Fibroblast of lung (primary cell): ENCODE measurements at regions not wholly inside any gene's neighbourhood (a gene's known extent, or its start where the extent isn't known, plus 50 kb on each side); places are given as distances from the start of the nearest gene placed in this dataset.
"Not testable (repeated sequence)": the region's sequence is repeated elsewhere in the genome, so short reads cannot be mapped to it uniquely, and the experiment has no call there.

Experiments
- DNase-seq, 2 donors: peaks; one replicate each; pipeline versions ENCODE4 v3.0.0 to v3.0.0-alpha.2; 2010; ENCODE audit warnings: low read depth in 2 of 2
- H2AFZ ChIP-seq: 2 replicates; pipeline ENCODE4 v1.5.1; 2012; ENCODE audit warnings: low read length, control low read depth, inconsistent platforms
- H3K27ac ChIP-seq: 2 replicates; pipeline ENCODE4 v1.5.1; 2011; ENCODE audit warnings: low read length, control low read depth; ENCODE audit not compliant: insufficient read depth
- H3K27me3 ChIP-seq: 2 replicates; pipeline ENCODE4 v1.5.1; 2011; ENCODE audit warnings: mild to moderate bottlenecking, low read length; ENCODE audit not compliant: control insufficient read depth, insufficient read depth
- H3K36me3 ChIP-seq: 2 replicates; pipeline ENCODE4 v1.5.1; 2011; ENCODE audit warnings: low read length; ENCODE audit not compliant: control insufficient read depth, insufficient read depth
- H3K4me1 ChIP-seq: 2 replicates; pipeline ENCODE4 v1.5.1; 2011; ENCODE audit warnings: low read length; ENCODE audit not compliant: control insufficient read depth, insufficient read depth; ENCODE audit errors: extremely low read depth
- H3K4me2 ChIP-seq: 2 replicates; pipeline ENCODE4 v1.5.1; 2011; ENCODE audit warnings: low read length, control low read depth; ENCODE audit not compliant: insufficient read depth; ENCODE audit errors: extremely low read depth
- H3K4me3 ChIP-seq, 4 experiments: fragments of 200-600 bp in 1 of 4; sonication (generic) in 1 of 4; replicated peaks in 1 of 4; 2 replicates each; pipeline ENCODE4 v1.5.1; 2011 to 2016; ENCODE audit warnings: low read length in 4 of 4, low read depth in 3 of 4, mild to moderate bottlenecking in 3 of 4, control low read depth in 2 of 4, inconsistent platforms in 1 of 4, mixed read lengths in 1 of 4; ENCODE audit not compliant: insufficient read depth in 1 of 4; ENCODE audit errors: control extremely low read depth in 1 of 4
- H3K79me2 ChIP-seq: 2 replicates; pipeline ENCODE4 v1.5.1; 2012; ENCODE audit warnings: mild to moderate bottlenecking, low read length, inconsistent platforms; ENCODE audit not compliant: control insufficient read depth, insufficient read depth
- H3K9ac ChIP-seq: 2 replicates; pipeline ENCODE4 v1.5.1; 2011; ENCODE audit warnings: mild to moderate bottlenecking, low read length, control low read depth; ENCODE audit not compliant: insufficient read depth
- H3K9me3 ChIP-seq: 2 replicates; pipeline ENCODE4 v1.5.1; 2012; ENCODE audit warnings: low read depth, low read length; ENCODE audit not compliant: control insufficient read depth, insufficient read depth
- H4K20me1 ChIP-seq: 2 replicates; pipeline ENCODE4 v1.5.1; 2011; ENCODE audit warnings: low read length; ENCODE audit not compliant: control insufficient read depth, insufficient read depth; ENCODE audit errors: extremely low read depth
- EZH2 ChIP-seq: IDR thresholded peaks from 2 replicates; pipeline ENCODE4 v1.5.1; 2012; ENCODE audit warnings: low read length, control low read depth, mild to moderate bottlenecking; ENCODE audit errors: missing control alignments
- TF ChIP-seq, protein P1 (sequence below), 2 donors: IDR thresholded peaks in 1 of 2; conservative IDR thresholded peaks in 1 of 2; 1 replicate in 1 of 2; 2 replicates in 1 of 2; pipeline ENCODE4 v1.5.1; 2011 to 2012; ENCODE audit warnings: low read length in 2 of 2, control low read depth in 1 of 2, inconsistent platforms in 1 of 2, low read depth in 1 of 2, mild to moderate bottlenecking in 1 of 2

GRCh38 chr20:60104993-60105803 lies 147.0 kb downstream of the CDH26 start:
- Histone ChIP-seq H3K4me2 (no peak overlapping the region), H3K36me3 (no peaks in the 10 kb centered on the region), H3K9ac (no peak overlapping the region), H3K27ac (no peak overlapping the region), H3K4me3 (no peak overlapping the region), H3K27me3 (no peaks in the 10 kb centered on the region), H4K20me1 (no peaks in the 10 kb centered on the region), H3K79me2 (no peaks in the 10 kb centered on the region), H2AFZ (no peak overlapping the region), H3K4me1 (no peaks in the 10 kb centered on the region), H3K9me3 (no peaks in the 10 kb centered on the region)
- TF ChIP-seq, protein P1, sequence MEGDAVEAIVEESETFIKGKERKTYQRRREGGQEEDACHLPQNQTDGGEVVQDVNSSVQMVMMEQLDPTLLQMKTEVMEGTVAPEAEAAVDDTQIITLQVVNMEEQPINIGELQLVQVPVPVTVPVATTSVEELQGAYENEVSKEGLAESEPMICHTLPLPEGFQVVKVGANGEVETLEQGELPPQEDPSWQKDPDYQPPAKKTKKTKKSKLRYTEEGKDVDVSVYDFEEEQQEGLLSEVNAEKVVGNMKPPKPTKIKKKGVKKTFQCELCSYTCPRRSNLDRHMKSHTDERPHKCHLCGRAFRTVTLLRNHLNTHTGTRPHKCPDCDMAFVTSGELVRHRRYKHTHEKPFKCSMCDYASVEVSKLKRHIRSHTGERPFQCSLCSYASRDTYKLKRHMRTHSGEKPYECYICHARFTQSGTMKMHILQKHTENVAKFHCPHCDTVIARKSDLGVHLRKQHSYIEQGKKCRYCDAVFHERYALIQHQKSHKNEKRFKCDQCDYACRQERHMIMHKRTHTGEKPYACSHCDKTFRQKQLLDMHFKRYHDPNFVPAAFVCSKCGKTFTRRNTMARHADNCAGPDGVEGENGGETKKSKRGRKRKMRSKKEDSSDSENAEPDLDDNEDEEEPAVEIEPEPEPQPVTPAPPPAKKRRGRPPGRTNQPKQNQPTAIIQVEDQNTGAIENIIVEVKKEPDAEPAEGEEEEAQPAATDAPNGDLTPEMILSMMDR (conservative IDR thresholded peaks at IDR 0.05 in 1 of 2, IDR thresholded peaks at IDR 0.05 in 1 of 2; ENCODE audit: low read depth in 1 of 2, low read length in 2 of 2), result no peak
- TF ChIP-seq EZH2, result no peak
- no peak for DNase-seq

DNA sequence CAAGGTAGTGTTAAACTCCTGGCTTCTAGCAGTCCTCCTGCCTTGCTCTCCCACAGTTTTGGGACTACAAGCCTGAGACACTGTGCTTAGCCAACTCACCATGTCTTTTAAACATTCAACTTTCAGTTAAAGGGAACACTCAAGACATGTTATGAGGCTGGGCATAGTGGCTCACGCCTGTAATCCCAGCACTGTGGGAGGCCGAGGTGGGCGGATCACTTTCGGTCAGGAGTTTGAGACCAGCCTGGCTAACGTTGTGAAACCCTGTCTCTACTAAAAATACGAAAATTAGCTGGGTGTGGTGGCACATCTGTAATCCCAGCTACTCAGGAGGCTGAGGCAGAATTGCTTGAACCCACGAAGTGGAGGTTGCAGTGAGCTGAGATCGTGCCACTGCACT lies 148.0 kb downstream of the CDH26 start:
- H3K4me1 ChIP-seq, H2AFZ ChIP-seq, H3K27me3 ChIP-seq, H3K4me2 ChIP-seq, H3K27ac ChIP-seq, H3K9me3 ChIP-seq, H3K79me2 ChIP-seq, H3K4me3 ChIP-seq, H4K20me1 ChIP-seq, H3K9ac ChIP-seq, H3K36me3 ChIP-seq, DNase-seq: not testable (repeated sequence)

- TF ChIP-seq EZH2, result no peak
- TF ChIP-seq, protein P1 (conservative IDR thresholded peaks at IDR 0.05 in 1 of 2, IDR thresholded peaks at IDR 0.05 in 1 of 2; ENCODE audit: low read depth in 1 of 2, low read length in 2 of 2), result no peak
- no peaks in the 10 kb centered on the region for H3K9me3 ChIP-seq
Observed at GRCh38 chr20:60107621-60108390, 149.6 kb downstream of the CDH26 start.

More at GRCh38 chr20:60107621-60108390, 149.6 kb downstream of the CDH26 start:
- Histone ChIP-seq H3K27me3 (no peaks in the 10 kb centered on the region), H4K20me1 (no peaks in the 10 kb centered on the region), H3K9ac (no peak overlapping the region), H3K36me3 (no peaks in the 10 kb centered on the region), H3K4me3 (no peak overlapping the region), H3K4me1 (no peaks in the 10 kb centered on the region), H3K27ac (no peak overlapping the region), H3K79me2 (no peaks in the 10 kb centered on the region), H3K4me2 (no peak overlapping the region), H2AFZ (no peak overlapping the region)
- no peak for DNase-seq
